HEK293T (cell line): ENCODE measurements at regions not wholly inside any gene's neighbourhood (a gene's known extent, or its start where the extent isn't known, plus 50 kb on each side); places are given as distances from the start of the nearest gene placed in this dataset.

Experiments used
- CTCF ChIA-PET: fragments of 350-600 bp; formaldehyde crosslinking; extraction: SDS; loops from one replicate; lab custom pipeline; 2021; ENCODE audit warnings: antibody characterized with exemption, inconsistent platforms; lab: Yijun Ruan, JAX
- POLR2A ChIA-PET: fragments of 350-600 bp; formaldehyde crosslinking; extraction: SDS; loops from one replicate; lab custom pipeline; 2020; ENCODE audit warnings: antibody characterized with exemption, inconsistent platforms; lab: Yijun Ruan, JAX
- DNase-seq: peaks from one replicate; pipeline ENCODE4 v3.0.0; 2012; ENCODE audit warnings: mixed read lengths; ENCODE audit errors: extremely low spot score
- ARNT ChIP-seq: fragments of 450-650 bp; IDR thresholded peaks from 2 replicates; pipeline ENCODE4 v1.6.1; 2017; ENCODE audit warnings: mild to moderate bottlenecking
- BHLHE40 ChIP-seq: fragments of 450-650 bp; IDR thresholded peaks from 2 replicates; pipeline ENCODE4 v1.6.1; 2016; ENCODE audit warnings: mild to moderate bottlenecking, moderate library complexity, borderline replicate concordance
- CTBP1 ChIP-seq: fragments of 450-650 bp; IDR thresholded peaks from 2 replicates; pipeline ENCODE4 v1.6.1; 2016; ENCODE audit warnings: borderline replicate concordance
- ELF4 ChIP-seq: fragments of 450-650 bp; IDR thresholded peaks from 2 replicates; pipeline ENCODE4 v1.6.1; 2017; ENCODE audit warnings: antibody characterized with exemption
- FOXA1 ChIP-seq: fragments of 450-650 bp; IDR thresholded peaks from 2 replicates; pipeline ENCODE4 v1.6.1; 2016; ENCODE audit warnings: mild to moderate bottlenecking
- FOXK2 ChIP-seq: fragments of 450-650 bp; IDR thresholded peaks from 2 replicates; pipeline ENCODE4 v1.6.1; 2016; ENCODE audit warnings: mild to moderate bottlenecking
- FOXM1 ChIP-seq: fragments of 450-650 bp; IDR thresholded peaks from 2 replicates; pipeline ENCODE4 v1.6.1; 2017; ENCODE audit warnings: mild to moderate bottlenecking, borderline replicate concordance
- HDGF ChIP-seq: fragments of 450-650 bp; IDR thresholded peaks from 2 replicates; pipeline ENCODE4 v1.6.1; 2017; ENCODE audit warnings: antibody characterized with exemption, borderline replicate concordance
- L3MBTL2 ChIP-seq: fragments of 450-650 bp; conservative IDR thresholded peaks from 2 replicates; pipeline ENCODE4 v1.6.1; 2016; ENCODE audit warnings: mild to moderate bottlenecking
- LEF1 ChIP-seq: fragments of 450-650 bp; IDR thresholded peaks from 2 replicates; pipeline ENCODE4 v1.6.1; 2017; ENCODE audit warnings: mild to moderate bottlenecking, borderline replicate concordance
- NFRKB ChIP-seq: fragments of 450-650 bp; IDR thresholded peaks from 2 replicates; pipeline ENCODE4 v1.6.1; 2016; ENCODE audit warnings: mild to moderate bottlenecking, moderate library complexity
- SP1 ChIP-seq: fragments of 450-650 bp; IDR thresholded peaks from 2 replicates; pipeline ENCODE4 v1.6.1; 2017
- SUZ12 ChIP-seq: fragments of 450-650 bp; IDR thresholded peaks from 2 replicates; pipeline ENCODE4 v1.6.1; 2016; ENCODE audit warnings: mild to moderate bottlenecking
- TARDBP ChIP-seq: fragments of 450-650 bp; IDR thresholded peaks from 2 replicates; pipeline ENCODE4 v1.6.1; 2016
- ZNF384 ChIP-seq: fragments of 450-650 bp; IDR thresholded peaks from 2 replicates; pipeline ENCODE4 v1.6.1; 2016
- TF ChIP-seq, protein P1 (sequence below): fragments of 450-650 bp; IDR thresholded peaks from 2 replicates; pipeline ENCODE4 v1.6.1; 2016

DNA sequence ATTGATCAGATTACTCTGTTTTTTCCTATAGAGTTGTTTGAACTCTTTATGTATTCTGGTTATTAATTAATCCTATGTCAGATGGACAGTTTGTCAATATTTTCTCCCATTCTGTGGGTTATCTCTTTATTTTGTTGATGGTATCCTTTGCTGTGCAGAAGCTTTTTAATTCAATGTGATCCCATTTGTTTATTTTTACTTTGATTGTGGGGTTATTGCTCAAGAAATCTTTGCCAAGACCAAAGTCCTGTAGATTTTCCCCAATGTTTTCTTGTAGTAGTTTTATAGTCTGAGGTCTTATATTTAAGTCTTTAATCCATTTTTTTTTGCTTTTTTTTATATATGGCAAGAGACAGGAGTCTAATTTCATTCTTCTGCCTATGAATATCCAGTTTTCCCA, 86.2 kb upstream of the FIGN start:
- no peak for DNase-seq
- TF ChIP-seq HDGF (no peak), TARDBP (no peak), ELF4 (no peak), CTBP1 (no peak), LEF1 (no peak), NFRKB (no peak), L3MBTL2 (no peak)
- CTCF ChIA-PET: no interaction called here
- POLR2A ChIA-PET: no interaction called here

DNA sequence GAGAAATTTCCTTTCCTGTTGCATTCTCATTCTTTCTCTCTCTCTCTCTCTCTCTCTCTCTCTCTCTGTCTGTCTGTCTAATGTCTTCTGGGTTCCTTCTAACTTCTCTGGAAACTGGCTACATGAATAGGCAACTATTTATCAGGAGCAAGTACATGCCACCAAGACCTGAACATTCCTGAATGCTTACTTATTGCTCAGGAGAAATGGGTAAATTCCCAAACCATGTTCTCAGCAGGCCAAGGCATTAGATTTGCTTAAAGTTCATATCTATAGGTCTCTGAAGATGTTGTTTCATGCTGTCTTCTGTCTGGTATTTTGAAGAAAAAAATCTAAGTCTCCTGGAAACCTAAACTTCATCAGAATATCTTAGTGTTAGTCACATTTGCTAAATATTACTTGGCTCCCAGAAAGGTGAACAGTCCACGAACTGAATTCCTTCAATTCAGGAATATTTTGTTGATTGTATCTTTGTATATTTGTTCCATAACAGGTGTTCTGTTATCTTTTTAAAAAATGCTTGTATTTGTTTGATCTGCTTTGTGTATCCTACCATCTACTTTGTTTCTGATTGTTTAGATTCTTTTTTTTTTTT, 77.2 kb upstream of the FIGN start:
- POLR2A ChIA-PET: no interaction called here
- TF ChIP-seq NFRKB (no peak), CTBP1 (no peak), BHLHE40 (no peak), ELF4 (no peak), FOXK2 (no peak), SP1 (no peak)
- no peak for DNase-seq

DNA sequence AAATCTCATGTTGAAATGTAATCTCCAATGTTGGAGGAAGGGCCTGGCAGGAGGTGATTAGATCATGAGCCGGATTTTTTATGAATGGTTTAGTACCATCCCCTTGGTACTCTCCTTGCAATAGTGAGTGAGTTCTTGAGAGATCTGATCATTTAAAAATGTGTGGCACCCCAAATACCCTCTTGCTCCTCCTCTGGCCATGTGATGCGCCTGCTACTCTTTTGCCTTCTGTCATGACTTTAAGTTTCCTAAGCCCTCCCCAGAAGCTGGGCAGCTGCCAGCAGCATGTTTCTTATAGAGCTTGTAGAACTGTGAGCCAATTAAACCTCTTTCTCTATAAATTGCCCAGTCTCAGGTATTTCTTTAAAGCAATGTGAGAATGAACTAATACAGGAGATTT, 72.6 kb upstream of the FIGN start:
- no peak for TF ChIP-seq FOXK2
- TF ChIP-seq FOXA1: no peak
- TF ChIP-seq ZNF384: no peak
- TF ChIP-seq ARNT: no peak
- no peak for TF ChIP-seq SUZ12
- TF ChIP-seq SP1: no peak
- TF ChIP-seq TARDBP: no peak
- TF ChIP-seq HDGF: no peak
- TF ChIP-seq BHLHE40: no peak
- DNase-seq: no peak
- ChIA-PET POLR2A (no interaction called here), CTCF (no interaction called here)

More for the DNA sequence above, 77.2 kb upstream of the FIGN start:
- CTCF ChIA-PET: no interaction called here

DNA sequence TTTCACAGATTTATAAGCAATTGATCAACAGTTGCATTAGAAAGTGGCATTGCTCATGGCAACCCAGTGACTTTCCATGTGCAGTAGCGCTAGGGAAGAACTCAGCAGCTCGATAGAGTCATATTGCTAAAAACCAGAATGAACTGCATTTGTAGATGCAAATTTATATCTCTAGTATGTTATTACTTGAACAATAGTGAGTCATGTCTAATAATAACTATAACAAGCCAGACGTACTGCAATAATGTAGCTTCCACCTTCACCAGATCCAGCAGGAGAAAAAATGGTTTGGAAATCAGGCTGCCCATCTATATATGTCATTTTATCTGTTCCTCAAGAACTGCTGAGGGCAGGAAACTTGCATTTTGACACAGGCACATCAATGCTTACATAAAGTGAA, 66.5 kb upstream of the FIGN start:
- CTCF ChIA-PET: no interaction called here
- no peak for DNase-seq
- POLR2A ChIA-PET: no interaction called here
- TF ChIP-seq SP1: no peak
- no peak for TF ChIP-seq CTBP1
- TF ChIP-seq FOXA1: no peak
- TF ChIP-seq, protein P1, sequence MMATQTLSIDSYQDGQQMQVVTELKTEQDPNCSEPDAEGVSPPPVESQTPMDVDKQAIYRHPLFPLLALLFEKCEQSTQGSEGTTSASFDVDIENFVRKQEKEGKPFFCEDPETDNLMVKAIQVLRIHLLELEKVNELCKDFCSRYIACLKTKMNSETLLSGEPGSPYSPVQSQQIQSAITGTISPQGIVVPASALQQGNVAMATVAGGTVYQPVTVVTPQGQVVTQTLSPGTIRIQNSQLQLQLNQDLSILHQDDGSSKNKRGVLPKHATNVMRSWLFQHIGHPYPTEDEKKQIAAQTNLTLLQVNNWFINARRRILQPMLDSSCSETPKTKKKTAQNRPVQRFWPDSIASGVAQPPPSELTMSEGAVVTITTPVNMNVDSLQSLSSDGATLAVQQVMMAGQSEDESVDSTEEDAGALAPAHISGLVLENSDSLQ: no peak
- no peak for TF ChIP-seq TARDBP
- TF ChIP-seq FOXM1: no peak
- no peak for TF ChIP-seq FOXK2

DNA sequence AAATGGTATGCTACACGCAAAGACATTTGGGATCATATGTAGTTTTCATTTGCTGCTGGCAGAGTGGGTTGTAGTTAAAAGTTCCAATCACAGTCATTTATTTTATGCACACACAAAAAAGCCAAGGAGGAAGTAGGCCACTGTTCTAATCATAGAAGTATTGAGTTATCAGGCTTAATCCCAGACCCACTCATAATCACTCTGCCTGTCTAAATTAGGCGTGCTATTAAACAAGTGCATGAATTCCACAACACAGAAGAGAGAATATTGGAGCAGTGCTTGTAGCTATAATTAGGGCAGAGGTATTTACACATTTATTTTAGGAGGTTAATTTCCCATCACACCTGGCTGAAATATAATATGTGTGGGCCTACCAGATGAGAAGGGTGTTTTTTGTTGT, 65.7 kb upstream of the FIGN start:
- CTCF ChIA-PET: interaction anchor here (0.6 to 1.8 kb wide), 2 partner anchors 78 to 498 kb away, joined by 3 to 5 read pairs; no protein-coding TSS in a partner anchor
- POLR2A ChIA-PET: interaction anchor here (1.2 kb wide), 1 partner anchor 66 kb away, joined by 5 read pairs; the partner anchor contains the start of gene FIGN
- no peak for TF ChIP-seq TARDBP
- TF ChIP-seq ELF4: no peak
- TF ChIP-seq ARNT: no peak
- no peak for DNase-seq

DNA sequence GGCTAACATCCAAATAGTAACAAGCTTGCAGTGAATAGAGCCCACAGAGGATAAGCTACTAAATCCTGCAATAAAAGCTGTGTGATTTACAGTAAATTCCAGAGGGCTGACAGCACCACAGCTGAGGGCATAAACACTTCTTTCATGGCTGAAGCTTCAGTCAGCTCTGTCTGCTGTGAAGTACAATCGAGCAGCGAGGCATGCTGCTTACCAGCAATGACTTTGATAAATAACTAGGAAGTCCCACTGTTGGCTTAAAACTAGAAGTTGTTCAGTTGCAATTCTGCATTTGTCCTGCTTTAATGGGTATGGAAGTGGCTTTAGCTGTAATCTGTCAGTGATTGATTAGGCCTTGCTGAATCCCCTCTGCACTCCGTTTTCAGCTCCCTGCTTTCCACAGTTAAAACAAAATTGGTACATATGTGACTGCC, 65.2 kb upstream of the FIGN start:
- peak; percentile 60 for DNase-seq
- CTCF ChIA-PET: interaction anchor here (0.6 to 1.8 kb wide), 2 partner anchors 78 to 497 kb away, joined by 3 to 5 read pairs; no protein-coding TSS in a partner anchor

DNA sequence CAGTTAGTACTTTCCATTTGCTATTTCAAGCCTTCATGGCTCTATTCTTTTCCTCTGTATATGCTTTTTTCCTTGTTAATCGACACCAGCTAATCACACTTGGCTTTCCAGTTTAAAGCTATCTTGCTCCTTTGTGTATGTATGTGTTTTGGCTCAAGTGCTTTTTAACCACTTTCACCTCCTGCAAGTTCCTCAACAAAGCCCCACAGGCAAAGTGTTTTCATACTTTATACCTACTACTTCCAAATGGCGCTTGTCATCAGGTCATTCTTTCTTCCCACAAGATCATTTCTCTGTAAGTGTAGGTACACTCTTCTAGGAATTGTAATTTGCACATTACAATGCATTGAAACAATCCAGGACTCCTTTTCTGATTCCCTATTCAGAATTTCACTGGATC, 64.0 kb upstream of the FIGN start:
- TF ChIP-seq TARDBP (no peak), BHLHE40 (no peak)
- POLR2A ChIA-PET: no interaction called here
- CTCF ChIA-PET: no interaction called here
- DNase-seq: no peak

More for the DNA sequence above, 65.2 kb upstream of the FIGN start:
- no peak for TF ChIP-seq ARNT
- TF ChIP-seq CTBP1: peak; percentile 86
- TF ChIP-seq, protein P1: peak; percentile 97
- TF ChIP-seq FOXK2: 0 out of 2 replicates have a peak, but pooled peaks have one; percentile 62
- TF ChIP-seq SUZ12: no peak
- TF ChIP-seq L3MBTL2: no peak
- TF ChIP-seq ELF4: 0 out of 2 replicates have a peak, but pooled peaks have one; percentile 19
- POLR2A ChIA-PET: interaction anchor here (1.2 kb wide), 1 partner anchor 65 kb away, joined by 5 read pairs; the partner anchor contains the start of gene FIGN

DNA sequence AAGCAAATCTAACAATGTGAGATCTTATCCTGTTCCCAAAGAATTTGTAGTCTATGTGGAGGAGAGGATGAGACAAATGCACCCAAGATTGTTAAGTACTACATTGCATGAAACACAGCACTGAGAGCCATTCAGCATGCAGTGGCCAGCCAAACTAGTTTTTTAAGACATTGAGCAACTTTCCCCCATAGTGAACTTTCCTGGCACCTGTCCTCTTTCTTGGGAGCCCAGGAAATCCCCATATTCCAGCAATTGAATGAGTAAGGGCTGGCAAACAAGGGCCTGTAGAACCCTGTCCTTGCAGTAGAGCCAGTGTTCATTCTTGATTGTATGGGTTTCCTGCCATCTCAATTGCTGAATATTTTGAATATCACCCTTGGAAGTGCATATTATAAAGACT, 58.8 kb upstream of the FIGN start:
- ChIA-PET CTCF (no interaction called here), POLR2A (no interaction called here)
- DNase-seq: no peak
- TF ChIP-seq FOXM1: no peak
- no peak for TF ChIP-seq ELF4
- TF ChIP-seq L3MBTL2: no peak
- TF ChIP-seq CTBP1: no peak
- no peak for TF ChIP-seq TARDBP
- no peak for TF ChIP-seq HDGF
- no peak for TF ChIP-seq ARNT
- TF ChIP-seq, protein P1: no peak
- TF ChIP-seq SUZ12: no peak
- no peak for TF ChIP-seq BHLHE40
- TF ChIP-seq SP1: no peak
- no peak for TF ChIP-seq ZNF384
- TF ChIP-seq FOXK2: no peak
- no peak for TF ChIP-seq LEF1
- TF ChIP-seq FOXA1: no peak
